ENCODE measurements at regions not wholly inside any gene's neighbourhood (a gene's known extent, or its start where the extent isn't known, plus 50 kb on each side); places are given as distances from the start of the nearest gene placed in this dataset.
"Not testable (repeated sequence)": the region's sequence is repeated elsewhere in the genome, so short reads cannot be mapped to it uniquely, and the experiment has no call there.

- no peak for DNase-seq (ENCODE audit: low read depth, low spot score)
- in situ Hi-C loops (cut with HindIII; ENCODE audit: low pct_unique_long_range_greater_than_20kb, low sequenced_read_pairs): no loop called here
Observed at GRCh38 chr10:36556468-36556867, 568.9 kb upstream of the ANKRD30A start.

DNA sequence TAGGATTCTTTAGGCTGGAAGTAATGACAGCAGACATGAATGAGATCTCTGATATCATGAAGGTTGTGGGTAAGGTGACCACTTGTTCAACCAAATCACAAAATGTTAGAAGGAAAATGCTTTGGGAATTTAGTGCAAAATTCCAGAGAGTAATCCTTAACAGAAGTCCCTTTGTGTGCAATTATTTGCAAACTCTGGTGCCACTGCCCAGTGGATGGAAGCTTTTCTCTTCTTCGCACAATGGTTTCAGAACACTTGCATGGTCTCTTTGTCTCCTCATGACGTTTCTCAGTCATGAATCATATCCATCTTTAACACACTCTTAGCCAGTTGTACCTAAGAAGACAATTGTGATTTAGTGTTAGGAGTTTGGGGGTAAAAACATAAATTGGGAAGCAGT lies 570.4 kb upstream of the ANKRD30A start:
- peak; percentile 92 for DNase-seq (ENCODE audit: low read depth, low spot score)
- in situ Hi-C loops (cut with HindIII; ENCODE audit: low pct_unique_long_range_greater_than_20kb, low sequenced_read_pairs): no loop called here

GRCh38 chr10:36547965-36548364 lies 577.4 kb upstream of the ANKRD30A start:
- in situ Hi-C loops (cut with HindIII; ENCODE audit: low pct_unique_long_range_greater_than_20kb, low sequenced_read_pairs): no loop called here
- no peak for DNase-seq (ENCODE audit: low read depth, low spot score)

DNA sequence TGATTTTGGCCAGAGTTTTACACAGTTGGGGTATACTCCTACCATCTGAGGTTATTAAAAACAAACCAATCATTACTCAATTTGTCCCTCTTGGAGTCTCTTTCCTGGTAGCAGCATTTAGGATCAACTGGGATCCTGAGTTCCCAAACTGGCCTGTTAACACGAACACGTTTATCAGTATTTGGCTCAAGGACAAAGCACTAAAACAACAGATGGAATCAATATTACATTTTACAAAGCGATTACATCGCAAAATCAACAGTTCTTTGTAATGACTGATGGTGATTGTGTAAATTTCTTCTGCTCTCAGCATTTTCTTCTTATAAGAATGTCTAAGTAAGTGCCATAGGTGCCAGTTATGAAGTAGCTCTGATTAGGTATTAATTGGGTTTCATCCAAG lies 582.9 kb upstream of the ANKRD30A start:
- in situ Hi-C loops (cut with HindIII; ENCODE audit: low pct_unique_long_range_greater_than_20kb, low sequenced_read_pairs): no loop called here
- no peak for DNase-seq (ENCODE audit: low read depth, low spot score)

DNA sequence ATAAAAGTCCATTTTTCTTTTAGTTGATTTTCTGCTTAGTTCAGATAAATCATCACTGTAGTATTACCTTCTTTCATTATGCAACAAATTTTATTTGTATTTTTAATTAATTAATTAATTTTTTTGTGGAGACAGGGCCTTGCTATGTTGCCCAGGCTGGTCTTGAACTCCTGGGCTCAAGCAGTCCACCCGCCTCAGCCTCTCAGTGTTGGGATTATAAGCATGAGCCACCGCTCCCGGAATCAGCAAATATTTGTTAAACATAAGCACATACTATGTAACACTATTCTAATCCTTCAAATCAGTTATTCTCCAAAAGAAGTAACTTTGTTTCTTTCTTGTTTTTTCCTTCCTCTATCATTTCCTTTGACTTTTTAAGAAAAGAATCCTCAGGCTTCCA lies 584.8 kb upstream of the ANKRD30A start:
- in situ Hi-C loops (cut with HindIII; ENCODE audit: low pct_unique_long_range_greater_than_20kb, low sequenced_read_pairs): no loop called here
- DNase-seq (ENCODE audit: low read depth, low spot score): no peak

GRCh38 chr10:36538953-36539586 lies 586.3 kb upstream of the ANKRD30A start:
- peak; percentile 89 for DNase-seq (ENCODE audit: low read depth, low spot score)
- in situ Hi-C loops (cut with HindIII; ENCODE audit: low pct_unique_long_range_greater_than_20kb, low sequenced_read_pairs): no loop called here

- DNase-seq (ENCODE audit: low read depth, low spot score): peak; percentile 80
- in situ Hi-C loops (cut with HindIII; ENCODE audit: low pct_unique_long_range_greater_than_20kb, low sequenced_read_pairs): no loop called here
Observed at GRCh38 chr10:36534471-36535002, 590.9 kb upstream of the ANKRD30A start.

GRCh38 chr10:36533861-36534260 lies 591.5 kb upstream of the ANKRD30A start:
- in situ Hi-C loops (cut with HindIII; ENCODE audit: low pct_unique_long_range_greater_than_20kb, low sequenced_read_pairs): no loop called here
- no peak for DNase-seq (ENCODE audit: low read depth, low spot score)

DNA sequence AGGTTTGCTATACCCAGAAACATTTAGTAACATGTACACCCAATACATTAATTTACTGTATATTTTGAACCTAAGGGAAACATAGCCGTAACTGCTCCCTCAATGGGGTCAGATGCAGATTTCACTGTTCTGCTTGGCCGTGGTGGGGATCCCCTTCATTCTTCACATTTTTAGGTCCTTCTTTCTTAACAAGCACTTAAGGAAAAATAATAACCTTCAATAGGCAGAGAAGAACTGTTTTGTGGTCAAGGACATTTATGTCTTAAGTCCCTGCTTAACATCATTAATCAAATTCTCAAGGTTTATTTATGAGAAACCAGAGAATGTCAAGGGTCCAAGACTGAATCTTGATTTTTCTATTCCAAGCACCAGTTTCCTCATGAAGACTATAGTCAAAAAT lies 592.1 kb upstream of the ANKRD30A start:
- no peak for DNase-seq (ENCODE audit: low read depth, low spot score)
- in situ Hi-C loops (cut with HindIII; ENCODE audit: low pct_unique_long_range_greater_than_20kb, low sequenced_read_pairs): no loop called here

- DNase-seq (ENCODE audit: low read depth, low spot score): no peak
- in situ Hi-C loops (cut with HindIII; ENCODE audit: low pct_unique_long_range_greater_than_20kb, low sequenced_read_pairs): no loop called here
Observed at GRCh38 chr10:36531621-36532020, 593.8 kb upstream of the ANKRD30A start.

- in situ Hi-C loops (cut with HindIII; ENCODE audit: low pct_unique_long_range_greater_than_20kb, low sequenced_read_pairs): no loop called here
Observed at GRCh38 chr10:36526033-36526432, 599.4 kb upstream of the ANKRD30A start.

DNA sequence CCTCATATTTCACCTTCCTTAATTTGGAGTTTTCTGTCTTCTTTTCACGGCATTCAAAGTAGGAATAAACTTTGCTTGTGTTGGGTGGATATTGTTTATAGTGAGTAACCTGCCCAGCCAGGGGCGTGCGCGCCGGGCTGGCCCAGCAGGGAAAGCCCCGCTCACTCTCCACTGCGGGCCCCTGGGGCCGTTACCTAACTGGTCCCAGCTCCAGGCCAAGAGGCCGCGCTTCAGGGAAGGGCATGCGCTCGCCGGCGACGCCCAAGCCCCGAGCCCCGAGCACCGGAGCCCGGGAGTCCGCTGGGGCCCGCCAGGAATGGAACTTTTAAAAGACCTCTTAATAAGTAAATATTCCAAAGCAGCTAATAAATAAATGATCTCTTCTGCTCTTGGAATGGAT lies 601.3 kb upstream of the ANKRD30A start:
- in situ Hi-C loops (cut with HindIII; ENCODE audit: low pct_unique_long_range_greater_than_20kb, low sequenced_read_pairs); DNase-seq (ENCODE audit: low read depth, low spot score): not testable (repeated sequence)

More at GRCh38 chr10:36526033-36526432, 599.4 kb upstream of the ANKRD30A start:
- no peak for DNase-seq (ENCODE audit: low read depth, low spot score)

GRCh38 chr10:36519909-36520308 lies 605.5 kb upstream of the ANKRD30A start:
- in situ Hi-C loops (cut with HindIII; ENCODE audit: low pct_unique_long_range_greater_than_20kb, low sequenced_read_pairs): no loop called here
- no peak for DNase-seq (ENCODE audit: low read depth, low spot score)

GRCh38 chr10:36516281-36516680 lies 609.1 kb upstream of the ANKRD30A start:
- DNase-seq (ENCODE audit: low read depth, low spot score): no peak

GRCh38 chr10:36515319-36515718 lies 610.1 kb upstream of the ANKRD30A start:
- in situ Hi-C loops (cut with HindIII; ENCODE audit: low pct_unique_long_range_greater_than_20kb, low sequenced_read_pairs): no loop called here
- no peak for DNase-seq (ENCODE audit: low read depth, low spot score)

More at GRCh38 chr10:36516281-36516680, 609.1 kb upstream of the ANKRD30A start:
- in situ Hi-C loops (cut with HindIII; ENCODE audit: low pct_unique_long_range_greater_than_20kb, low sequenced_read_pairs): no loop called here

- in situ Hi-C loops (cut with HindIII; ENCODE audit: low pct_unique_long_range_greater_than_20kb, low sequenced_read_pairs): no loop called here
- DNase-seq (ENCODE audit: low read depth, low spot score): no peak
Observed at GRCh38 chr10:36507715-36508114, 617.7 kb upstream of the ANKRD30A start.

GRCh38 chr10:36506697-36507496 lies 618.5 kb upstream of the ANKRD30A start:
- no peak for DNase-seq (ENCODE audit: low read depth, low spot score)
- in situ Hi-C loops (cut with HindIII; ENCODE audit: low pct_unique_long_range_greater_than_20kb, low sequenced_read_pairs): no loop called here

GRCh38 chr10:36506261-36506660 lies 619.1 kb upstream of the ANKRD30A start:
- DNase-seq (ENCODE audit: low read depth, low spot score): no peak
- in situ Hi-C loops (cut with HindIII; ENCODE audit: low pct_unique_long_range_greater_than_20kb, low sequenced_read_pairs): no loop called here

DNA sequence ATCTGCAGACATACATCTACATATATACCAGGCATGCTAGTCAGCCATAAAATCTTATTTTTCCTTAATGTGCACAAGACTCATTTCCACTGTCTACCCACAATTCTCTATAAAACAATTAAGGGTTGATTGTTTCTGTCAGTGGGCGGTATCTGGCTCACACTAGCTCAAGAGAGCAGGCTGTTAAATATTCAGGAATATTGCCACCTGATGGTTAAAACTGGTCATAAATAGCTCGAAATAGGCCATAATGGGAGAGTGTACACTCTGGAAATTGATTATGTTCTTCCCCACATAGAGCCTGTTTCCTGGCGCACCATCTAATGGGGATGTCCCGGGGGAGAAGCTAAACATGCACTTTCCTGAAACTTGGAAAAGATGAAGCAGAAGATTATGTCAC lies 620.6 kb upstream of the ANKRD30A start:
- peak; percentile 5 for DNase-seq (ENCODE audit: low read depth, low spot score)
- in situ Hi-C loops (cut with HindIII; ENCODE audit: low pct_unique_long_range_greater_than_20kb, low sequenced_read_pairs): no loop called here
